DOHH2 (cell line): ENCODE measurements at regions not wholly inside any gene's neighbourhood (a gene's known extent, or its start where the extent isn't known, plus 50 kb on each side); places are given as distances from the start of the nearest gene placed in this dataset.

Experiments used
- H3F3A ChIP-seq: fragments of 200-600 bp; sonication (generic), shearing (Covaris generic); 2 replicates; pipeline ENCODE4 v1.6.0; 2016; ENCODE audit warnings: antibody characterized with exemption, mild to moderate bottlenecking; ENCODE audit not compliant: control insufficient read depth, insufficient read depth
- H3K27ac ChIP-seq: fragments of 200-600 bp; sonication (generic); 2 replicates; pipeline ENCODE4 v1.5.1; 2014; ENCODE audit warnings: low read depth, mild to moderate bottlenecking, low read length, moderate library complexity
- H3K27me3 ChIP-seq: fragments of 200-600 bp; sonication (generic); 2 replicates; pipeline ENCODE4 v1.6.1; 2014; ENCODE audit warnings: mild to moderate bottlenecking, low read length, mixed read lengths; ENCODE audit not compliant: control insufficient read depth
- H3K36me3 ChIP-seq: fragments of 200-600 bp; sonication (generic); 2 replicates; pipeline ENCODE4 v1.6.1; 2014; ENCODE audit warnings: mild to moderate bottlenecking, low read length, moderate library complexity, mixed read lengths; ENCODE audit not compliant: control insufficient read depth
- H3K4me1 ChIP-seq: fragments of 200-600 bp; sonication (generic); 2 replicates; pipeline ENCODE4 v1.6.1; 2014; ENCODE audit warnings: mild to moderate bottlenecking, low read length, mixed read lengths; ENCODE audit not compliant: control insufficient read depth
- H3K4me2 ChIP-seq: fragments of 200-600 bp; sonication (generic); 2 replicates; pipeline ENCODE4 v1.6.0; 2014; ENCODE audit warnings: mild to moderate bottlenecking, low read length, moderate library complexity
- H3K4me3 ChIP-seq: fragments of 200-600 bp; sonication (generic); 2 replicates; pipeline ENCODE4 v1.5.1; 2014; ENCODE audit warnings: mild to moderate bottlenecking, low read length, mixed read lengths
- H3K79me2 ChIP-seq: fragments of 200-600 bp; sonication (generic); 2 replicates; pipeline ENCODE4 v1.6.1; 2014; ENCODE audit warnings: mild to moderate bottlenecking, low read length, mixed read lengths; ENCODE audit not compliant: control insufficient read depth
- H3K9me2 ChIP-seq: fragments of 200-600 bp; sonication (generic); replicated peaks from 2 replicates; pipeline ENCODE4 v1.6.1; 2014; ENCODE audit warnings: mild to moderate bottlenecking, low read length, mixed read lengths; ENCODE audit not compliant: control insufficient read depth
- H3K9me3 ChIP-seq: fragments of 200-600 bp; sonication (generic); 2 replicates; pipeline ENCODE4 v1.6.1; 2014; ENCODE audit warnings: antibody characterized with exemption, low read length, mixed read lengths; ENCODE audit not compliant: control insufficient read depth, insufficient read depth
- H4K20me1 ChIP-seq: fragments of 200-600 bp; sonication (generic); 2 replicates; pipeline ENCODE4 v1.6.0; 2014; ENCODE audit warnings: low read depth, mild to moderate bottlenecking, antibody characterized with exemption, low read length, moderate library complexity; ENCODE audit not compliant: control insufficient read depth, insufficient read depth
- EZH2phosphoT487 ChIP-seq: fragments of 200-600 bp; sonication (generic); IDR thresholded peaks from 2 replicates; pipeline ENCODE4 v1.6.1; 2017; ENCODE audit warnings: borderline replicate concordance, mild to moderate bottlenecking, antibody characterized with exemption, low read length, moderate library complexity, mixed read lengths
- TF ChIP-seq, protein P1 (sequence below): fragments of 200-600 bp; sonication (generic); IDR thresholded peaks from one replicate; pipeline ENCODE4 v1.5.1; 2014; ENCODE audit warnings: antibody characterized with exemption, mild to moderate bottlenecking, low read depth, low read length; ENCODE audit not compliant: poor library complexity, severe bottlenecking

DNA sequence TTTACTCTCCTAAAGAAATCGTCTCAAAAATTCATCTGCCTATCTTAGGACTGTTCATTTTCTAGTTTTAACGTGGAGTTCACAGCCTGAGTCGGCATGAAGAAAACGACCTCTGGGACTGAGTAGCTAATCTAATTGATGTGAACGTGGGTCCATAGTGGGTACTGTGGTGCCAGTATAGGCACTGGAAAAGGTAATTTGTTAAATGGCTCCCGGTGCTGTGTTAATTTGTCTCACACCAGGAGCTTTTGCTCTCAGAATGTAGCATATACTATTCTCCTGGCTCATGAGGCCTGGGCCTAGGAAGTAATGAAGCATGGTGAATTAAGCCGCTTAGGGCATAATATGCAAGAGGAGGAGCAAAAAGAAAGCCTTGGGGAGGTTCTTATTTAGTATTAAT is 414.4 kb upstream of the NXPH2 start:
- Histone ChIP-seq H3K4me2 (no peak overlapping the region), H3K4me1 (no peaks in the 10 kb centered on the region), H3K9me3 (no peaks in the 10 kb centered on the region), H3K27ac (no peak overlapping the region), H4K20me1 (no peaks in the 10 kb centered on the region), H3K9me2 (no peaks in the 10 kb centered on the region), H3K79me2 (no peaks in the 10 kb centered on the region), H3F3A (no peaks in the 10 kb centered on the region), H3K4me3 (no peak overlapping the region), H3K27me3 (no peaks in the 10 kb centered on the region), H3K36me3 (no peaks in the 10 kb centered on the region)
- no peak for TF ChIP-seq EZH2phosphoT487
- TF ChIP-seq, protein P1, sequence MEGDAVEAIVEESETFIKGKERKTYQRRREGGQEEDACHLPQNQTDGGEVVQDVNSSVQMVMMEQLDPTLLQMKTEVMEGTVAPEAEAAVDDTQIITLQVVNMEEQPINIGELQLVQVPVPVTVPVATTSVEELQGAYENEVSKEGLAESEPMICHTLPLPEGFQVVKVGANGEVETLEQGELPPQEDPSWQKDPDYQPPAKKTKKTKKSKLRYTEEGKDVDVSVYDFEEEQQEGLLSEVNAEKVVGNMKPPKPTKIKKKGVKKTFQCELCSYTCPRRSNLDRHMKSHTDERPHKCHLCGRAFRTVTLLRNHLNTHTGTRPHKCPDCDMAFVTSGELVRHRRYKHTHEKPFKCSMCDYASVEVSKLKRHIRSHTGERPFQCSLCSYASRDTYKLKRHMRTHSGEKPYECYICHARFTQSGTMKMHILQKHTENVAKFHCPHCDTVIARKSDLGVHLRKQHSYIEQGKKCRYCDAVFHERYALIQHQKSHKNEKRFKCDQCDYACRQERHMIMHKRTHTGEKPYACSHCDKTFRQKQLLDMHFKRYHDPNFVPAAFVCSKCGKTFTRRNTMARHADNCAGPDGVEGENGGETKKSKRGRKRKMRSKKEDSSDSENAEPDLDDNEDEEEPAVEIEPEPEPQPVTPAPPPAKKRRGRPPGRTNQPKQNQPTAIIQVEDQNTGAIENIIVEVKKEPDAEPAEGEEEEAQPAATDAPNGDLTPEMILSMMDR: no peak

DNA sequence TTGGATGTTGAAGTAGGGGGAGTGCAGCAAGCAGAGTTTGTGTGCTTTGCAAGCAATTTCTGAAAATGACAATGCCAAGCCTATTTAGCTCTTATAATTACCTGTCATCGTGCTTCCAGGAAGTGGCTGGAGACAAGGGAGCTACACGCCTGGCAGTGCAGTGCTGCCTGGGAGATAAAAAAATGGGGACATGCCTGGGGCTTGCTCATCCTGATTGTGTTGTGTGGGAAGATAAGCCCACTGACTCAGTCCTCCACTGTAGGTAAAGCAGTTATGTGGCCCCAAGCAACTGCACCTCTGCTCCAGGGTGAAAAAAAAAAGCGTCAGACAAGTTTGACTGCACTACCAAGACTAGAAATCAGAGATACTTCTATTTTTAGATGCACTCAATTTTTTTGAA is 396.9 kb upstream of the NXPH2 start:
- Histone ChIP-seq H3K36me3 (no peaks in the 10 kb centered on the region), H4K20me1 (no peaks in the 10 kb centered on the region), H3K27me3 (no peaks in the 10 kb centered on the region), H3K4me3 (no peak overlapping the region), H3K4me1 (no peaks in the 10 kb centered on the region), H3K79me2 (no peaks in the 10 kb centered on the region), H3K27ac (no peak overlapping the region), H3K9me3 (no peaks in the 10 kb centered on the region), H3K9me2 (no peaks in the 10 kb centered on the region), H3K4me2 (no peak overlapping the region), H3F3A (no peaks in the 10 kb centered on the region)
- TF ChIP-seq EZH2phosphoT487: no peak
- TF ChIP-seq, protein P1: no peak

DNA sequence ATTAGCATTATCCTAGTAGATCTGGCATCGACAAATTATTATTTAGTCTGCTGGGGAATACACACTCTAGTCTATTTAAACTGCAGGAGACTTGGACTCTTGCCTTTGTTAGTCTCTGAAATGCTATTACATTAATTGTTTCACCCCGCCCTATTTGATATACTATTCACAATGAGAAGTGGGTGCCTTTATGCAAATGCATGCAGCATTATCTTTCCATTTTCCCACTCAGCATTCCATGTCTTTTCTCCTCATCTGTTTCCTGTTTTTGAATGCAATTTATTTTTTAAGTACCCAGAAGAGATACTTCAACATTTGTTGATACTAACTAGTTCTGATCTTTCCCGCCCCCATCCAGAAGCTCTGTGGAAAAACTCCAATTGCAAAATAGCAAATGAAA is 395.3 kb upstream of the NXPH2 start:
- no peaks in the 10 kb centered on the region for H3K4me1 ChIP-seq
- no peaks in the 10 kb centered on the region for H3F3A ChIP-seq
- H3K4me2 ChIP-seq: no peak overlapping the region
- no peaks in the 10 kb centered on the region for H3K9me3 ChIP-seq
- no peak overlapping the region for H3K27ac ChIP-seq
- no peak overlapping the region for H3K4me3 ChIP-seq
- H3K27me3 ChIP-seq: no peaks in the 10 kb centered on the region
- H3K9me2 ChIP-seq: no peaks in the 10 kb centered on the region
- no peaks in the 10 kb centered on the region for H4K20me1 ChIP-seq
- no peaks in the 10 kb centered on the region for H3K36me3 ChIP-seq
- no peaks in the 10 kb centered on the region for H3K79me2 ChIP-seq
- TF ChIP-seq, protein P1: no peak
- no peak for TF ChIP-seq EZH2phosphoT487

DNA sequence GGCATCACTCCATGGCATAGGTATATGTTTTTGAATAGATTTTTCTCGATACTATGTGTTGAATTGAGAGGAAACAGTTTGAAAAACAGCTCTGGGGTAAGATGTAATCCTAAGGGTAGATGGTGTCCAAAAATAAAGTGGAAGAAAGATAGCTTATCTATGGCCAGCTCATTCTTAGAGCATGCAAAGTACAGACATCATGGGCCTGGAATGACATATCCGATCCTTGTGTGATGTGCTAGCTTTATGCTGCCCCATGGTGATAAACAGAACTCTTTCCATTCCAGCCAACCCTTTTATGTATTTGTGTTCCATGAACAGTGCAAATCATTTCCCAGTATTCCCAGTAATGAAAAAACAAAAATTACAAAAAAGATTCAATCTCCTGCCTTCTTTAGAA is 390.2 kb upstream of the NXPH2 start:
- Histone ChIP-seq H3F3A (no peaks in the 10 kb centered on the region), H3K9me3 (no peaks in the 10 kb centered on the region), H3K27me3 (no peaks in the 10 kb centered on the region), H3K4me3 (no peak overlapping the region), H3K36me3 (no peaks in the 10 kb centered on the region), H3K9me2 (no peaks in the 10 kb centered on the region), H3K27ac (no peak overlapping the region), H3K4me2 (no peak overlapping the region), H3K4me1 (no peaks in the 10 kb centered on the region), H4K20me1 (no peaks in the 10 kb centered on the region), H3K79me2 (no peaks in the 10 kb centered on the region)
- no peak for TF ChIP-seq EZH2phosphoT487
- TF ChIP-seq, protein P1: no peak
